PC-3 (cell line): ENCODE measurements at regions not wholly inside any gene's neighbourhood (a gene's known extent, or its start where the extent isn't known, plus 50 kb on each side); places are given as distances from the start of the nearest gene placed in this dataset.

Experiments used
- EZH2 ChIP-seq: fragments of 300-600 bp; sonication (generic); IDR thresholded peaks from one replicate; pipeline ENCODE4 v1.6.1; 2017; ENCODE audit warnings: antibody characterized with exemption, mild to moderate bottlenecking, low read length; ENCODE audit not compliant: unreplicated experiment
- EZH2phosphoT487 ChIP-seq: fragments of 300-600 bp; sonication (generic); IDR thresholded peaks from 2 replicates; pipeline ENCODE4 v1.6.1; 2018; ENCODE audit warnings: mild to moderate bottlenecking, antibody characterized with exemption, low read length, borderline replicate concordance
- TF ChIP-seq, protein P1 (sequence below): fragments of 300-600 bp; sonication (generic); conservative IDR thresholded peaks from 2 replicates; pipeline ENCODE4 v1.5.1; 2017; ENCODE audit warnings: antibody characterized with exemption, low read depth, mild to moderate bottlenecking, low read length

DNA sequence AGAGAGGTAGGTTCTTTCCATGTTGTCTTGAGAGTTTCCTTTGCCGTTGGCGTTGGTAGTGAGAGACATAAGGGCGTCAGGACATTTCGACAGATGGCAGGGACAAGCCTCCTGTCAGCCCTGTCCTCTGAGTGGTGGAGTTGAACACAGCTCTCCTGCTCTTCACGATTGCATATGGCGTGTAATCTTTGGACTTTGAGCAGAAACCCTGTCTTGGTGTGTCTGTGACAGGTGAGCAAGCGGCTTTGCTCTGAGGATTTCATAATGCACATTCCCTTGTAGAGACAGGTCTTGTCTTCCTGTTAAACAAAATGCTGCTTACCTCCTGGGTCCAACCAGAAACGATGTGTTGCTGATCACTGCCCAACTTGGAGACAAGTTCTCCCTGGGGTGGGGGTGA lies 146.5 kb downstream of the NXNL2 start:
- TF ChIP-seq, protein P1, sequence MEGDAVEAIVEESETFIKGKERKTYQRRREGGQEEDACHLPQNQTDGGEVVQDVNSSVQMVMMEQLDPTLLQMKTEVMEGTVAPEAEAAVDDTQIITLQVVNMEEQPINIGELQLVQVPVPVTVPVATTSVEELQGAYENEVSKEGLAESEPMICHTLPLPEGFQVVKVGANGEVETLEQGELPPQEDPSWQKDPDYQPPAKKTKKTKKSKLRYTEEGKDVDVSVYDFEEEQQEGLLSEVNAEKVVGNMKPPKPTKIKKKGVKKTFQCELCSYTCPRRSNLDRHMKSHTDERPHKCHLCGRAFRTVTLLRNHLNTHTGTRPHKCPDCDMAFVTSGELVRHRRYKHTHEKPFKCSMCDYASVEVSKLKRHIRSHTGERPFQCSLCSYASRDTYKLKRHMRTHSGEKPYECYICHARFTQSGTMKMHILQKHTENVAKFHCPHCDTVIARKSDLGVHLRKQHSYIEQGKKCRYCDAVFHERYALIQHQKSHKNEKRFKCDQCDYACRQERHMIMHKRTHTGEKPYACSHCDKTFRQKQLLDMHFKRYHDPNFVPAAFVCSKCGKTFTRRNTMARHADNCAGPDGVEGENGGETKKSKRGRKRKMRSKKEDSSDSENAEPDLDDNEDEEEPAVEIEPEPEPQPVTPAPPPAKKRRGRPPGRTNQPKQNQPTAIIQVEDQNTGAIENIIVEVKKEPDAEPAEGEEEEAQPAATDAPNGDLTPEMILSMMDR = no peak
- TF ChIP-seq EZH2 (no peak), EZH2phosphoT487 (no peak)
